GM23248 (cell line): ENCODE measurements at regions not wholly inside any gene's neighbourhood (a gene's known extent, or its start where the extent isn't known, plus 50 kb on each side); places are given as distances from the start of the nearest gene placed in this dataset.

Experiments
- EZH2 ChIP-seq: fragments of 200-600 bp; sonication (generic); IDR thresholded peaks from 2 replicates; pipeline ENCODE4 v1.6.1; 2018; ENCODE audit warnings: antibody characterized with exemption, mild to moderate bottlenecking; ENCODE audit not compliant: insufficient read depth, poor library complexity, severe bottlenecking
- EZH2phosphoT487 ChIP-seq: fragments of 200-600 bp; sonication (generic); IDR thresholded peaks from 2 replicates; pipeline ENCODE4 v1.6.1; 2018; ENCODE audit warnings: antibody characterized with exemption, moderate library complexity, mild to moderate bottlenecking, low read depth; ENCODE audit not compliant: insufficient read depth

GRCh38 chr18:53997064-53997463, 227.4 kb downstream of the MBD2 start:
- TF ChIP-seq EZH2 (no peak), EZH2phosphoT487 (no peak)
